ENCODE measurements at regions not wholly inside any gene's neighbourhood (a gene's known extent, or its start where the extent isn't known, plus 50 kb on each side); places are given as distances from the start of the nearest gene placed in this dataset.

DNA sequence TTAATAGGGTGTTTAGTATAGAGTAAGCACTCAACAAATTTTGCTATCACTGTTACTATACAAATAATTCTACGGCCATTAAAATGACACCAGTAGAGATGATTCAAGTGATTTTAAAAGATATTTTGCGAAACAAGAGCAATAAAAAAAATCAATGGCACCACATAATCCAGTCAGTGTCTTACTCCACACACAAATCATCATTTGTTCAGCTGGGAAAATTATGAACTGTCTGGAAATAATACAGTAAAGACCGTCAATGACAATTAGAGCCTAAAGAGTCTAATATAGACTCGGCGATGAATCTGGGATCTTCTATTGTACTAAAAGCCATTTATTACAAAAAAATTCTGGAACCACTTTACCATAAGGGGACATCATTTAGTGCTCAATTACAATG lies 270.5 kb downstream of the ARRDC4 start:
- no peaks in the 10 kb centered on the region for H3K27me3 ChIP-seq
- TF ChIP-seq, protein P1, sequence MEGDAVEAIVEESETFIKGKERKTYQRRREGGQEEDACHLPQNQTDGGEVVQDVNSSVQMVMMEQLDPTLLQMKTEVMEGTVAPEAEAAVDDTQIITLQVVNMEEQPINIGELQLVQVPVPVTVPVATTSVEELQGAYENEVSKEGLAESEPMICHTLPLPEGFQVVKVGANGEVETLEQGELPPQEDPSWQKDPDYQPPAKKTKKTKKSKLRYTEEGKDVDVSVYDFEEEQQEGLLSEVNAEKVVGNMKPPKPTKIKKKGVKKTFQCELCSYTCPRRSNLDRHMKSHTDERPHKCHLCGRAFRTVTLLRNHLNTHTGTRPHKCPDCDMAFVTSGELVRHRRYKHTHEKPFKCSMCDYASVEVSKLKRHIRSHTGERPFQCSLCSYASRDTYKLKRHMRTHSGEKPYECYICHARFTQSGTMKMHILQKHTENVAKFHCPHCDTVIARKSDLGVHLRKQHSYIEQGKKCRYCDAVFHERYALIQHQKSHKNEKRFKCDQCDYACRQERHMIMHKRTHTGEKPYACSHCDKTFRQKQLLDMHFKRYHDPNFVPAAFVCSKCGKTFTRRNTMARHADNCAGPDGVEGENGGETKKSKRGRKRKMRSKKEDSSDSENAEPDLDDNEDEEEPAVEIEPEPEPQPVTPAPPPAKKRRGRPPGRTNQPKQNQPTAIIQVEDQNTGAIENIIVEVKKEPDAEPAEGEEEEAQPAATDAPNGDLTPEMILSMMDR (IDR thresholded peaks at IDR 0.05) = no peak
- intact Hi-C loops (cut with DNase I; ENCODE audit: low total_unique reads) = no loop called here
- H3K36me3 ChIP-seq = no peaks in the 10 kb centered on the region
- H3K9me3 ChIP-seq = no peaks in the 10 kb centered on the region
- no peak for DNase-seq
- H3K27ac ChIP-seq = no peak overlapping the region
- no peak overlapping the region for H3K4me3 ChIP-seq
- no peaks in the 10 kb centered on the region for H3K4me1 ChIP-seq

DNA sequence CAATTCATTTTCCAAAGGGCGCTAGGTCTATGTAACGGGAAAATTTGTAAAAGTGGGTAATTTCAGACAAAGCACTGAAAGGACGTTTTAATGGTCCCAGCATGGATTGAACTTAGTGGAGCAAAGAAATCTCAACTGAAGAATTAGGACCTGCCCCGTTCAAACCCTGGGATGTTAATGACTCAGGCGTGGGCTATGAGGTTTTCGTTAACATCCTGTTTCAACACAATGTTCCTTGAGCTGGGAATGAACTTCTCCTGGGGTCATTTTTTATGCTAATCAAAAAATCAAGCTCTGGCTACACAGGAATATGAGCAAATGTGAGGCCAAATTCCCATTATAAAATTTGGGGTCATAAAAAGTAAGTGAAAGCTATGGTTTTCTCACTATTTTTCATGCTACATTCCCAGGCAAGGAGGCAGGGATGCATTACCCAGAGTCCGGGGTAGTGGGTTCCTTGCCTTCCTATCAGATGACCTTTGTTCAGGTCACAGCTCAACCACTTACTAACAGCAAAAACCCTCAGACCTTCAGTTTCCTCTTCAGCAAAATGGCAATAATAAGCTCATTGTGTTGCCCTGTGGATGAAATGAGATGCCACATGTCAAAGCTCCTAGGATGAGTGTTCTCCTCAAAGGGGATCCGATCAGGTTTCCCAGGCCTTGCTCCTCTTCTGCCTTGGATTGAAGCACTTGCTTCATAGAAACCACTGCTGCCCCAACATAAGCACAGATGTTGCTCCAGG lies 271.4 kb downstream of the ARRDC4 start:
- no peak overlapping the region for H3K27ac ChIP-seq
- TF ChIP-seq, protein P1 (IDR thresholded peaks at IDR 0.05) = no peak
- no peaks in the 10 kb centered on the region for H3K9me3 ChIP-seq
- no peaks in the 10 kb centered on the region for H3K36me3 ChIP-seq
- DNase-seq = no peak
- H3K4me3 ChIP-seq = no peak overlapping the region
- no peaks in the 10 kb centered on the region for H3K4me1 ChIP-seq
- intact Hi-C loops (cut with DNase I; ENCODE audit: low total_unique reads) = no loop called here
- no peaks in the 10 kb centered on the region for H3K27me3 ChIP-seq

DNA sequence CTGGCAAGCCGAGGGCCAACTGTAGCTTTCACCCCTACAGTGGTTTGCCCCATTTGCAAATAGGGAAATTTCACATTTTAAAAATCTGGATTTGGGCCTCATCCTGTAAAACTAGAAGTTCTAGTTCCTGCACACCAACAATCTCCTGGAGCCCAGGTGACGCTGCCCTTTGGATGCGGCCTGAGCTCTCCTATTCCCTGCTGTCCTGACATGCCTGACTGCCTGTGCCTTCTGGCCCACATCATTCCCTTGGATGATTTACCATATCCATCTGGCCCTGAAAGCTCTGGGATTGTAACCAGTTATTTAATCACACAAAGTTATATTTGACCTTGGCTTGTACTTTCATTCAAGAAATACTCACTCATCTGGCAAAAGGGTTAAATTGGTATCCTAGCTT lies 272.3 kb downstream of the ARRDC4 start:
- H3K27ac ChIP-seq = no peak overlapping the region
- no peaks in the 10 kb centered on the region for H3K9me3 ChIP-seq
- H3K4me3 ChIP-seq = no peak overlapping the region
- DNase-seq = no peak
- TF ChIP-seq, protein P1 (IDR thresholded peaks at IDR 0.05) = no peak
- H3K36me3 ChIP-seq = no peaks in the 10 kb centered on the region
- intact Hi-C loops (cut with DNase I; ENCODE audit: low total_unique reads) = no loop called here
- no peaks in the 10 kb centered on the region for H3K27me3 ChIP-seq
- no peaks in the 10 kb centered on the region for H3K4me1 ChIP-seq

DNA sequence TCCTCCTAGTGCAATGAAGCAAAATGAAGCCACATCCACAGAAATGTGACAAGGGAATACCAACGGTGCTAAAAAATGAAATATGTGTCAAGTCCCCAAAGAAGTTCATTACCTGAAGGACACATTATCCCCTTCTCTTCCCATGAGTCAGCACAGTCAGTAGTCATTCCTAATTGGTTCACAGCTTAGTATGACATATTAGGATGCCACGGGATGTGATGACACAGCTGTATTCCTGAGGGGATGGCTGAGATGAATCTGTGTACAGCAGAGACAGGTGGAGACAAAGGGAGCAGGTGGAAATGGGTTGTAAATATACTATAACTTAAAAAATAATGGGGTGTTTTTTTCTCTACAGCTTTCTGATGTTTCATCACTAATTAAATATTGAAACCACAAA lies 273.4 kb downstream of the ARRDC4 start:
- no peaks in the 10 kb centered on the region for H3K36me3 ChIP-seq
- H3K27ac ChIP-seq = no peak overlapping the region
- no peaks in the 10 kb centered on the region for H3K4me1 ChIP-seq
- H3K27me3 ChIP-seq = no peaks in the 10 kb centered on the region
- no peak overlapping the region for H3K4me3 ChIP-seq
- no peak for DNase-seq
- intact Hi-C loops (cut with DNase I; ENCODE audit: low total_unique reads) = no loop called here
- TF ChIP-seq, protein P1 (IDR thresholded peaks at IDR 0.05) = no peak
- no peaks in the 10 kb centered on the region for H3K9me3 ChIP-seq

DNA sequence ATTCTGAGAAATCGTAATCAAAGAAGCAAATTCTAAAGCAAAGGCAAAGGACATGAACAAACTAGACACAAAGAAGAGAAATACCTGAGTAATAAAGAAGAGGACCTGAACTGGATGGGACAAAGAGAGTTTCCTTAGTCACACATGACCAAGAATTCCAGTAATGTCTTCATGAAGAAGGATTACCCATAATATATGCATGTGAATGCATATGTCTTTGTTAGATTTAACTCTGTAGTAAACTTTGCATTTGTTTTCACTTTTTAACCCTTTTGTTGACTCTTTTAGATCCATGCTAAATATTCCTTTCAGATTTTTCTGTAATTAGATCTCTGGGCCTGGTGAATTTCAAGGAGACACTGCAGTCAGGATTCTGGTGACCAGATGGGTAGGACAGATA lies 279.8 kb downstream of the ARRDC4 start:
- H3K4me1 ChIP-seq = no peaks in the 10 kb centered on the region
- intact Hi-C loops (cut with DNase I; ENCODE audit: low total_unique reads) = no loop called here
- H3K27me3 ChIP-seq = no peaks in the 10 kb centered on the region
- TF ChIP-seq, protein P1 (IDR thresholded peaks at IDR 0.05) = no peak
- no peak overlapping the region for H3K4me3 ChIP-seq
- no peaks in the 10 kb centered on the region for H3K9me3 ChIP-seq
- H3K36me3 ChIP-seq = no peaks in the 10 kb centered on the region
- no peak overlapping the region for H3K27ac ChIP-seq
- DNase-seq = no peak
